WTC11 (cell line): ENCODE measurements at regions not wholly inside any gene's neighbourhood (a gene's known extent, or its start where the extent isn't known, plus 50 kb on each side); places are given as distances from the start of the nearest gene placed in this dataset.

ENCODE experiments used
- ATAC-seq: fragments of 200-7000 bp; cut with Tn5 transposase; 2 replicates; pipeline ENCODE4 v1.10.0; 2021; ENCODE audit warnings: mild to moderate bottlenecking, moderate library complexity
- CTCF ChIA-PET: fragments of 300-600 bp; sonication (Branson Sonifier 250); formaldehyde crosslinking; loops from one replicate; lab custom pipeline; 2021; ENCODE audit warnings: antibody characterized with exemption; lab: Charles Lee
- POLR2A ChIA-PET: fragments of 350-600 bp; sonication (Branson Sonifier 250); formaldehyde crosslinking; loops from one replicate; lab custom pipeline; 2021; ENCODE audit warnings: antibody characterized with exemption; lab: Charles Lee
- DNase-seq: peaks from one replicate; pipeline ENCODE4 v3.0.0; 2021; ENCODE audit warnings: low spot score
- H3K27ac Mint-ChIP-seq: 2 replicates; pipeline ENCODE4 v1.8.0; 2021; ENCODE audit warnings: mixed read lengths
- H3K27me3 Mint-ChIP-seq: 2 replicates; pipeline ENCODE4 v1.8.0; 2021; ENCODE audit warnings: low read depth, mild to moderate bottlenecking, moderate library complexity, mixed read lengths
- H3K36me3 Mint-ChIP-seq: 2 replicates; pipeline ENCODE4 v1.8.0; 2021; ENCODE audit warnings: mixed read lengths
- H3K4me1 Mint-ChIP-seq: 2 replicates; pipeline ENCODE4 v1.8.0; 2022; ENCODE audit warnings: mixed read lengths
- H3K4me3 Mint-ChIP-seq: 2 replicates; pipeline ENCODE4 v1.8.0; 2021; ENCODE audit warnings: mild to moderate bottlenecking, moderate library complexity, mixed read lengths
- H3K9me3 Mint-ChIP-seq: 2 replicates; pipeline ENCODE4 v1.8.0; 2021; ENCODE audit warnings: mixed read lengths
- CBFB ChIP-seq: sonication (generic); formaldehyde crosslinking; IDR thresholded peaks from 2 replicates; pipeline ENCODE4 v1.8.1; 2022; ENCODE audit warnings: mild to moderate bottlenecking, low read depth, missing genetic modification reagents
- ETV6 ChIP-seq: sonication (generic); formaldehyde crosslinking; IDR thresholded peaks from 2 replicates; pipeline ENCODE4 v1.8.1; 2022; ENCODE audit warnings: mild to moderate bottlenecking, missing genetic modification reagents
- FOXJ3 ChIP-seq: sonication (generic); formaldehyde crosslinking; IDR thresholded peaks from 2 replicates; pipeline ENCODE4 v1.9.0; 2021; ENCODE audit warnings: missing genetic modification reagents, mild to moderate bottlenecking, borderline replicate concordance
- GABPB1 ChIP-seq: sonication (generic); formaldehyde crosslinking; IDR thresholded peaks from 2 replicates; pipeline ENCODE4 v1.8.1; 2023; ENCODE audit warnings: mild to moderate bottlenecking, missing genetic modification reagents
- GRHL2 ChIP-seq: fragments of 250-450 bp; sonication (Bioruptor Pico); IDR thresholded peaks from 2 replicates; pipeline ENCODE4 v1.8.0; 2022; ENCODE audit warnings: mild to moderate bottlenecking, moderate library complexity; ENCODE audit not compliant: insufficient replicate concordance, severe bottlenecking
- HMGA2 ChIP-seq: fragments of 250-450 bp; sonication (Bioruptor Pico); IDR thresholded peaks from 2 replicates; pipeline ENCODE4 v1.4.0; 2021; ENCODE audit warnings: mild to moderate bottlenecking, moderate library complexity
- IRF1 ChIP-seq: sonication (generic); formaldehyde crosslinking; IDR thresholded peaks from 2 replicates; pipeline ENCODE4 v1.8.0; 2023; ENCODE audit warnings: missing genetic modification reagents
- PREB ChIP-seq: sonication (generic); formaldehyde crosslinking; IDR thresholded peaks from 2 replicates; pipeline ENCODE4 v1.8.1; 2022; ENCODE audit warnings: mild to moderate bottlenecking, missing genetic modification reagents, moderate library complexity, borderline replicate concordance
- RORB ChIP-seq: fragments of 250-450 bp; sonication (Bioruptor Pico); IDR thresholded peaks from 2 replicates; pipeline ENCODE4 v1.9.0; 2021; ENCODE audit warnings: mild to moderate bottlenecking
- STAT6 ChIP-seq: sonication (generic); formaldehyde crosslinking; conservative IDR thresholded peaks from 2 replicates; pipeline ENCODE4 v1.8.1; 2023; ENCODE audit warnings: mild to moderate bottlenecking, low read depth, missing genetic modification reagents, moderate library complexity
- TEAD1 ChIP-seq: sonication (generic); formaldehyde crosslinking; IDR thresholded peaks from 2 replicates; pipeline ENCODE4 v1.8.0; 2022; ENCODE audit warnings: mild to moderate bottlenecking, missing genetic modification reagents
- ZNF219 ChIP-seq: sonication (generic); formaldehyde crosslinking; IDR thresholded peaks from 2 replicates; pipeline ENCODE4 v1.8.0; 2023; ENCODE audit warnings: missing genetic modification reagents, mild to moderate bottlenecking, borderline replicate concordance
- ZNF317 ChIP-seq: sonication (generic); formaldehyde crosslinking; IDR thresholded peaks from 2 replicates; pipeline ENCODE4 v1.8.1; 2023; ENCODE audit warnings: low read depth, mild to moderate bottlenecking, moderate library complexity, missing genetic modification reagents, borderline replicate concordance
- ZNF396 ChIP-seq: fragments of 250-450 bp; sonication (Bioruptor Pico); IDR thresholded peaks from 2 replicates; pipeline ENCODE4 v1.8.0; 2021; ENCODE audit warnings: mild to moderate bottlenecking, moderate library complexity, borderline replicate concordance
- ZNF512 ChIP-seq: sonication (generic); formaldehyde crosslinking; IDR thresholded peaks from 2 replicates; pipeline ENCODE4 v1.8.1; 2022; ENCODE audit warnings: missing genetic modification reagents, borderline replicate concordance
- TF ChIP-seq, protein P1 (sequence below): sonication (generic); formaldehyde crosslinking; IDR thresholded peaks from 2 replicates; pipeline ENCODE4 v1.8.1; 2023; ENCODE audit warnings: mild to moderate bottlenecking, missing genetic modification reagents, moderate library complexity
- TF ChIP-seq, protein P2 (sequence below): sonication (generic); formaldehyde crosslinking; IDR thresholded peaks from 2 replicates; pipeline ENCODE4 v1.8.1; 2023; ENCODE audit warnings: mild to moderate bottlenecking, missing genetic modification reagents, borderline replicate concordance
- TF ChIP-seq, protein P3 (sequence below): sonication (generic); formaldehyde crosslinking; IDR thresholded peaks from 2 replicates; pipeline ENCODE4 v1.8.1; 2023; ENCODE audit warnings: mild to moderate bottlenecking, missing genetic modification reagents, moderate library complexity
- TF ChIP-seq, protein P4 (sequence below): sonication (generic); formaldehyde crosslinking; IDR thresholded peaks from 2 replicates; pipeline ENCODE4 v1.8.0; 2022; ENCODE audit warnings: mild to moderate bottlenecking, missing genetic modification reagents

DNA sequence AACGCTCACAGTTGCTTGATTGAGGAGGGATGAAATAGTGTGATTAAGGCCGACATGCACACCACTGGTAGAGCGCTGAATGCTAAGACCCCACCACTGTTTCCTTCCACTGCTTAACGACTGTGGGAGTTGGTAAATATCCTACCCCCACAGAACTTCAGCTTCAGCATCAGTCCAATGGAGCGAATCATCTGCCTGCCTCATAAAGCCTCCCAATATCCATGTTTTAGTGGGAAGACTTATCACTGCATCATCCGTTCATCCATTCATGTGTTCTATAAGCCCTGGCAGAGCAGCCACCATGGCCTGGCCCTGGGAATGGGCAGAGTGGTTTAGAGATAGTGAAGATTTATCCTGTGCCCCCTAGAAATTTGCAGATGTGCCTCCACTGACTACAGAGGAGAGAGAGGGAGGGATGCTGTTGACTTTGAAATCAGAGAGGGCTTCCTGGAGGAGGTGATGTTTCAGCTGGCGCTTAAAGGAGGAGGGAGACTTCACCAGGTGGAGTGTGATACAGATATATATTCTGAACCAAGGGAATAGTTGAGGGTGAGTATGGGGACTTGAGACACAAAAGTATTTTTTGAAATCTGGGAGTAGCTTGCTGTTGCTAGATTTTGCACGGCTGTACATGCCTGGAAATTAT lies 71.9 kb upstream of the STX18 start:
- ChIA-PET CTCF (no interaction called here), POLR2A (no interaction called here)
- H3K36me3 Mint-ChIP-seq, result 0 out of 2 replicates have a peak, but pooled peaks cover 2% of the 10 kb centered on the region
- no peak overlapping the region for H3K27ac Mint-ChIP-seq
- H3K9me3 Mint-ChIP-seq, result no peaks in the 10 kb centered on the region
- no peak overlapping the region for H3K4me3 Mint-ChIP-seq
- DNase-seq, result no peak
- peaks cover 18% of the 10 kb centered on the region for H3K4me1 Mint-ChIP-seq
- no peaks in the 10 kb centered on the region for H3K27me3 Mint-ChIP-seq
- no peak for ATAC-seq
- TF ChIP-seq ZNF512 (CRISPR knock-in tag), result no peak
- no peak for TF ChIP-seq ETV6 (CRISPR knock-in tag)

DNA sequence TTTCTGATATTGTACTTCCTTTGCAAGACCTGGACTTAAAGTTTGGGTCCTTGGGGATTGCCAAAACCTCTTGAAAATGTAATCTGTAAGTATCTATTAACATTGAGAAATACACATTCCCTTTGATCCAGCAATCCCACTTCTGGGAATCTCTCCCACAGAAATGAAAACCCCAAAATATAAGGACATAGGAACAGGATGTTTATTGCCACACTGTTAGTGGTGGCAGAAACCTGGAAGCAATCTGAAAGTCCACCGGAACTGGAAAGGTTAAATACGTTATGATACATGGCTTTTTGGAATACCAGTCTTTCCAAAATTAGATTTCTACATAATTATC lies 71.2 kb upstream of the STX18 start:
- Mint-ChIP-seq H3K4me1 (peaks cover 19% of the 10 kb centered on the region), H3K4me3 (no peak overlapping the region), H3K27ac (no peak overlapping the region), H3K27me3 (peaks cover 2% of the 10 kb centered on the region; the same call in 1 of the 2 replicates), H3K9me3 (no peaks in the 10 kb centered on the region), H3K36me3 (0 out of 2 replicates have a peak, but pooled peaks cover 2% of the 10 kb centered on the region)
- no peak for ATAC-seq
- no peak for DNase-seq
- ChIA-PET POLR2A (no interaction called here), CTCF (no interaction called here)
- TF ChIP-seq GABPB1 (CRISPR knock-in tag), result no peak
- TF ChIP-seq ZNF317 (CRISPR knock-in tag), result no peak
- TF ChIP-seq, protein P1, sequence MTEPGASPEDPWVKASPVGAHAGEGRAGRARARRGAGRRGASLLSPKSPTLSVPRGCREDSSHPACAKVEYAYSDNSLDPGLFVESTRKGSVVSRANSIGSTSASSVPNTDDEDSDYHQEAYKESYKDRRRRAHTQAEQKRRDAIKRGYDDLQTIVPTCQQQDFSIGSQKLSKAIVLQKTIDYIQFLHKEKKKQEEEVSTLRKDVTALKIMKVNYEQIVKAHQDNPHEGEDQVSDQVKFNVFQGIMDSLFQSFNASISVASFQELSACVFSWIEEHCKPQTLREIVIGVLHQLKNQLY, result no peak
- TF ChIP-seq CBFB (CRISPR knock-in tag), result no peak
- no peak for TF ChIP-seq ZNF512 (CRISPR knock-in tag)
- TF ChIP-seq TEAD1 (CRISPR knock-in tag), result no peak
- no peak for TF ChIP-seq GRHL2
- TF ChIP-seq, protein P2, sequence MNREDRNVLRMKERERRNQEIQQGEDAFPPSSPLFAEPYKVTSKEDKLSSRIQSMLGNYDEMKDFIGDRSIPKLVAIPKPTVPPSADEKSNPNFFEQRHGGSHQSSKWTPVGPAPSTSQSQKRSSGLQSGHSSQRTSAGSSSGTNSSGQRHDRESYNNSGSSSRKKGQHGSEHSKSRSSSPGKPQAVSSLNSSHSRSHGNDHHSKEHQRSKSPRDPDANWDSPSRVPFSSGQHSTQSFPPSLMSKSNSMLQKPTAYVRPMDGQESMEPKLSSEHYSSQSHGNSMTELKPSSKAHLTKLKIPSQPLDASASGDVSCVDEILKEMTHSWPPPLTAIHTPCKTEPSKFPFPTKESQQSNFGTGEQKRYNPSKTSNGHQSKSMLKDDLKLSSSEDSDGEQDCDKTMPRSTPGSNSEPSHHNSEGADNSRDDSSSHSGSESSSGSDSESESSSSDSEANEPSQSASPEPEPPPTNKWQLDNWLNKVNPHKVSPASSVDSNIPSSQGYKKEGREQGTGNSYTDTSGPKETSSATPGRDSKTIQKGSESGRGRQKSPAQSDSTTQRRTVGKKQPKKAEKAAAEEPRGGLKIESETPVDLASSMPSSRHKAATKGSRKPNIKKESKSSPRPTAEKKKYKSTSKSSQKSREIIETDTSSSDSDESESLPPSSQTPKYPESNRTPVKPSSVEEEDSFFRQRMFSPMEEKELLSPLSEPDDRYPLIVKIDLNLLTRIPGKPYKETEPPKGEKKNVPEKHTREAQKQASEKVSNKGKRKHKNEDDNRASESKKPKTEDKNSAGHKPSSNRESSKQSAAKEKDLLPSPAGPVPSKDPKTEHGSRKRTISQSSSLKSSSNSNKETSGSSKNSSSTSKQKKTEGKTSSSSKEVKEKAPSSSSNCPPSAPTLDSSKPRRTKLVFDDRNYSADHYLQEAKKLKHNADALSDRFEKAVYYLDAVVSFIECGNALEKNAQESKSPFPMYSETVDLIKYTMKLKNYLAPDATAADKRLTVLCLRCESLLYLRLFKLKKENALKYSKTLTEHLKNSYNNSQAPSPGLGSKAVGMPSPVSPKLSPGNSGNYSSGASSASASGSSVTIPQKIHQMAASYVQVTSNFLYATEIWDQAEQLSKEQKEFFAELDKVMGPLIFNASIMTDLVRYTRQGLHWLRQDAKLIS (CRISPR knock-in tag), result no peak
- TF ChIP-seq RORB, result no peak
- no peak for TF ChIP-seq ZNF219
- TF ChIP-seq, protein P3, sequence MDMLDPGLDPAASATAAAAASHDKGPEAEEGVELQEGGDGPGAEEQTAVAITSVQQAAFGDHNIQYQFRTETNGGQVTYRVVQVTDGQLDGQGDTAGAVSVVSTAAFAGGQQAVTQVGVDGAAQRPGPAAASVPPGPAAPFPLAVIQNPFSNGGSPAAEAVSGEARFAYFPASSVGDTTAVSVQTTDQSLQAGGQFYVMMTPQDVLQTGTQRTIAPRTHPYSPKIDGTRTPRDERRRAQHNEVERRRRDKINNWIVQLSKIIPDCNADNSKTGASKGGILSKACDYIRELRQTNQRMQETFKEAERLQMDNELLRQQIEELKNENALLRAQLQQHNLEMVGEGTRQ (CRISPR knock-in tag), result no peak
- TF ChIP-seq PREB (CRISPR knock-in tag), result no peak
- TF ChIP-seq, protein P4, sequence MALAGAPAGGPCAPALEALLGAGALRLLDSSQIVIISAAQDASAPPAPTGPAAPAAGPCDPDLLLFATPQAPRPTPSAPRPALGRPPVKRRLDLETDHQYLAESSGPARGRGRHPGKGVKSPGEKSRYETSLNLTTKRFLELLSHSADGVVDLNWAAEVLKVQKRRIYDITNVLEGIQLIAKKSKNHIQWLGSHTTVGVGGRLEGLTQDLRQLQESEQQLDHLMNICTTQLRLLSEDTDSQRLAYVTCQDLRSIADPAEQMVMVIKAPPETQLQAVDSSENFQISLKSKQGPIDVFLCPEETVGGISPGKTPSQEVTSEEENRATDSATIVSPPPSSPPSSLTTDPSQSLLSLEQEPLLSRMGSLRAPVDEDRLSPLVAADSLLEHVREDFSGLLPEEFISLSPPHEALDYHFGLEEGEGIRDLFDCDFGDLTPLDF (CRISPR knock-in tag), result no peak
- TF ChIP-seq FOXJ3 (CRISPR knock-in tag), result no peak
- no peak for TF ChIP-seq IRF1 (CRISPR knock-in tag)
- TF ChIP-seq ZNF396 (CRISPR knock-in tag), result no peak
- no peak for TF ChIP-seq HMGA2 (CRISPR knock-in tag)
- no peak for TF ChIP-seq STAT6 (CRISPR knock-in tag)
